T-helper 22 cell (primary cell): ENCODE measurements at regions not wholly inside any gene's neighbourhood (a gene's known extent, or its start where the extent isn't known, plus 50 kb on each side); places are given as distances from the start of the nearest gene placed in this dataset.

Experiments used
- DNase-seq: peaks from one replicate; pipeline ENCODE4 v3.0.0-alpha.2; 2020; ENCODE audit warnings: low read depth

- no peak for DNase-seq
These were observed 1002.1 kb downstream of the UQCRFS1 start for GRCh38 chr19:28210886-28211285.

DNA sequence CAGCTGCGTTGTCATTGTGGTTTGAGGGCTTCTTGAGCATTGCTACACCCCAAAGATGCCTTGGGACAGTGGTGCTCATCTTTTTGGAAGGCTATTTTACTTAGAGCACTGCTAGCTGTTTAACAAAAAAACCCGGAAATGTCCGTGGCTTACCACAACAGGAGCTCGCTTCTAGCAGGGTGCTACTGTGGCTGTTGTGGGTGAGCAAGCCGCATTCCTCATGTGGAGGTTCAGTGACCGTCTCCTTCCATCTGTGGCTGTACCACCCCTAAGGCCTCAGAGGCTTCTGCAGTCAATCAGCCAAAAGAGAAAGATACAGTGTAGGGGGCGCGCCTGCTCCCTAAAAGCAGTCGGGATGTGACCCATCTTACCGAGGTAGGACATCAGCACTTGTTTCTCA, 1004.2 kb downstream of the UQCRFS1 start:
- DNase-seq: no peak

GRCh38 chr19:28207244-28207643, 1005.7 kb downstream of the UQCRFS1 start:
- DNase-seq: no peak

DNA sequence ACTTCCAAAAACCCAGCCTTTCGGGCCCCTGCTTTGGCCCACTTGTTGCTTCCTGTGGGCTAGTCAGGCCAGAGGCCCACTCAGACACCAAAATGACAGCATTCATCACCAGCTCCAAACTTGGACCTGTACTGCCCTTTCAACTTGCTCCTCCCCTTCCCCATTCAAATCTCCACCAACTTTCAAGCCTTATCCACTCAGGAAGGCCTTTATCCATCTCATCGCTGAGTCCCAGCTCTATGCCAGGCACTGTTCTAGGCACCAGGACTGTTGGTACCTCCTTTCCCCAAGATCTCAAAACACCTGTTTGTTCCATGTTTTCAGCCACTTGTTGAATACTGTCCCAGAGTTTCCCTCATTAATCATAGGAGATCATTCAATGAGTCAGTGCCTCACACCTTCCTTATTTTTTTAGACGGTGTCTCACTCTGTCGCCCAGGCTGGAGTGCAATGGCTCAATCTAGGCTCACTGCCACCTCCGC, 1011.4 kb downstream of the UQCRFS1 start:
- DNase-seq: no peak

DNA sequence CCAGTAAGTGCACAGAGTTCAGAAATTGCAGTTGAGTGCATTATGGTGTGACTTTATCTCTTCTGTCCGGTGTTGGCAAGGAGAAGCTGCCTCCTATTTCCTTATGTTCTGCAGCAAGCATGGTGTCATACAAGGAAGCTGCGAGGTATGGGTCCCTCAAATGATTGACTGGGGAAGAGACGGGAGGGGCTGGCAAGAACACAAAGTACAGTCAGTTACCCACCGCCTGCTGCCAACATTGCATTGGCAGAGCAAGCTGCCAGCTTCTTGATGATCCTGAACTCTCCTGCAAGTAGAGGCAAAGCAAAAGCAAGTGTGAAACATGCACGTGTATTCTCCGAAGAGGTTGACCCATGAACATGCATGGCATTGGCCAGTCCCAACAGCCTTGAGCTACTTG, 1013.6 kb downstream of the UQCRFS1 start:
- no peak for DNase-seq

DNA sequence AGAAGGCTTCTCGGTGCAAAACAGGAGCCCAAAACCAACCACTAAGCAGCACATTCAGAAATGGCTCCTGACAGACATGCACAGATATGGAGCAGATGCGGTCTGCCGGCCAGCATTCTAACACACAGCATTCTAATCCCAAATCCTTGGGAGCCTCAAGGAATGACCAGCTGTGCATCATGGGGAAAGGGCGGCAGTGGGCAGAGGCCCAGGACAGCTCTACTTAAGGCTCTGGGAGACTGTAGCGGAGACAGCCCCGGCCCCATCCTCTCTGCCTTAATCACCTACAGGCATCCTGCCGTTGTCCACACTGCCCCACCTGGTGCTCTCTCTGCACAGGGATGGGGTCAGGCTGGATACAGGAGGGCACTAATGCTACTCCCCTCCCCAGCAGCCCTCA, 1016.0 kb downstream of the UQCRFS1 start:
- DNase-seq: no peak

DNA sequence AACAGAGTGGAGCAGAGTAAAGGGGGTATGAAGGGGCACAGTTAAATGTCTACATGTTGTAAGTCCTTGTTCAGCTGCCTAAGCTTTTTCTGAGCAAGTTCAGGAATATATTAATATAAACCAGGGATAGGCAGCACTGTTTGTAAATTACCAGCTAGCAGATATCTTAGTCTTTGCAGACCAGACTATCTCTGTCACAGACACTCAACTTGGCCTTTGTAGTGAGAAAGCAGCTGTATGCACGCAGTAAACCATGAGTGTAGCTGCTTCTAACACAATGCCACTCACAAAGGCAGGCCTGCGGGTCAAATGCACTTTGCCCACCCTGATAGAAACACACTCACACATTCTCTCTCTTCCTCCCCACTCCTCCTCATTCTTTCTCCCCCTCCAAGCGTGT, 1016.9 kb downstream of the UQCRFS1 start:
- DNase-seq: no peak

GRCh38 chr19:28185646-28186045, 1027.3 kb downstream of the UQCRFS1 start:
- no peak for DNase-seq

DNA sequence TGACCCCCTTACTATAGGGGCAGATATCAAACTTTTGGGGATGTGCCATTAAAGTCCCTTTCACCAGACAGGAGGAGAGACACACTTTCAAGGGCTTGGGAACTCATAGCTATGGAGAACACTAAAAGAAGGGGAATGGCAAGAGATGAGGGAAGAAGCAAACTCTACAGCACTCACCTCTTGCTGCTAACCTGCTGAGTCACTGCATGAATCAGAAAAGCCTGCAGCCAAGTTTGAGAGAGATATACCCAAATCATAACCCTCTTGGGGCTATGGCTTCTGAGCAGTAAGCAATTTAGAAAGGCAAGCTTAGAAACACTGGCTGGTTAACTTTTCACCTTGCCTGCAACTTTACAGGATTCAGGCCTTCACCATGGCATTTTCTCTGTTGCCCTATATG, 1028.0 kb downstream of the UQCRFS1 start:
- DNase-seq: no peak

GRCh38 chr19:28176193-28176592, 1036.8 kb downstream of the UQCRFS1 start:
- DNase-seq: no peak

DNA sequence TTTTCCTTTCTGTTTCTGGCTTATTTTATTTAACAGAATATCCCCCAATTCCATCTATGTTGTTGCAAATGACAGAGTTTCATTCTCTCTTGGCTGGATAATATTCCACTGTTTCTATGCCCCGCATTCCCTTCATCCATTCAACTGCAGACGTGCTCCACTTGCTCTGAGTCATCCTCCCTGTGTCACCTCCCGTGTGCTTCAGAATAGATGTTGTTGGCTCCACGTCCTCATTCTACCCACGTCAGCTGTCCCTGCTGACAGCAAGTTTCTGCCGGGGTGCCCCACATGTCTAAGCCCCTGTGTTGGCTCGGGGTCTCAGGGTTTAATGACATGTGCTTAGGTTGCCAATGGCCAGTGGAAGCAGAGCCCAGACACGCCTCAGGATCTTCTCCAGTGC, 1041.0 kb downstream of the UQCRFS1 start:
- no peak for DNase-seq

GRCh38 chr19:28170066-28170465, 1042.9 kb downstream of the UQCRFS1 start:
- no peak for DNase-seq

GRCh38 chr19:28169168-28169887, 1043.6 kb downstream of the UQCRFS1 start:
- no peak for DNase-seq

GRCh38 chr19:28168557-28168956, 1044.4 kb downstream of the UQCRFS1 start:
- no peak for DNase-seq

- no peak for DNase-seq
These were observed 1046.9 kb downstream of the UQCRFS1 start for GRCh38 chr19:28166025-28166424.

DNA sequence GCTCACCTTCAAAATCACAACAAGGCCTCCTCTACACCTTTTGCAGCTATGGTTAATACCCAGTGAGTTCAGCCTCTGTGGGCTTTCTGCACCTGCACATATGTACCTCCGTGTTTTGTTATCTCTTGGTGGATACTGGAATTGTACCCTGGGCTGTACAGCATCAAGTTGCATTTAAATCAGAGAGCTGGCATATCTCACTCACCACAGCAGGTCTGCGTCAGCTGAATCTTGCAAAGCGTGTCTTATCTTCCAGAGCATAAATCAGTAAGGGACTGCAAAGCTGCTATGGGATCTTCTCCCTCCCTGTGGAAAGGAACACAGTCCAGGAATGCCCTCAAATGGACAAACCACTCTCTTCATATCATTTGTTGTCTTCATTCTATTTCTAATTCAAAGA, 1048.7 kb downstream of the UQCRFS1 start:
- DNase-seq: no peak

- DNase-seq: no peak
These were observed 1053.9 kb downstream of the UQCRFS1 start for GRCh38 chr19:28159065-28159464.

DNA sequence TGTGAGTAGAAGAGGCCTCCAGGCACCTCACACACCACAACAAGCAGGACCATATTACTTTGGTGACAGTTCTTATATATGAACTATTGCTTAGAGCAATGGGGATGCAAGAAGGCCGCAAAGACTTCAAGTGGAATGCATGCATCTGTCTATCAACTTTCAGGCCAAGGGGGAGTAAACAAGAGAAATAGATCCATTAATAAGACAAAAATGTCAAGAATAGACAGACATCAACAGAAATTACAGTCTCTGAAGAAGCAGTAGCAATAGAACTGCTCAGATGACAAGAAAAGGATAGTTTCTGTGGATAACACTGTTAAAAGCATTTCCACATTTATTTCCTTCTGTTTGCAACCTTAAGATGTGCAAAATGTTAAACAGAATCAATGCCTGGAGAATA, 1057.7 kb downstream of the UQCRFS1 start:
- no peak for DNase-seq

- no peak for DNase-seq
These were observed 1058.9 kb downstream of the UQCRFS1 start for GRCh38 chr19:28154077-28154476.

GRCh38 chr19:28153123-28153522, 1059.8 kb downstream of the UQCRFS1 start:
- no peak for DNase-seq

DNA sequence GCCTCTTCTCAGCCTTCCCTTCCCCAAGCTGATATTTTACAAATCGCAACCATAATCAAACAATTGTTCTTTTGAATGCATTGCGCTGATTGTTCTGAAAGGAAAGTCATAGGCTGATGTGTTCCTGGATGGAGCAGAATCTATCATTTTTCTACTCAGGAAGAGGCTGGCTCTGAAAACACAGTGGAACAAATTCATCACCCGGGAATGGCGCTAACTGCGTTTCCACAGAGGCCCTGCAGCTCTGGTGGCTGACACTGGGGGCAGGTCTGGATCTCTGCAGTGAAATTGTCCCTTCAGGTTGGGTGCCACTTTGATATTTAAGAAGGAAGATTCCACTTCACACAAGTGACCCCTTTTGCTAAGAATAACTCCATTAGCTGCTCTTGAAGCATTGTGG, 1060.8 kb downstream of the UQCRFS1 start:
- DNase-seq: no peak

DNA sequence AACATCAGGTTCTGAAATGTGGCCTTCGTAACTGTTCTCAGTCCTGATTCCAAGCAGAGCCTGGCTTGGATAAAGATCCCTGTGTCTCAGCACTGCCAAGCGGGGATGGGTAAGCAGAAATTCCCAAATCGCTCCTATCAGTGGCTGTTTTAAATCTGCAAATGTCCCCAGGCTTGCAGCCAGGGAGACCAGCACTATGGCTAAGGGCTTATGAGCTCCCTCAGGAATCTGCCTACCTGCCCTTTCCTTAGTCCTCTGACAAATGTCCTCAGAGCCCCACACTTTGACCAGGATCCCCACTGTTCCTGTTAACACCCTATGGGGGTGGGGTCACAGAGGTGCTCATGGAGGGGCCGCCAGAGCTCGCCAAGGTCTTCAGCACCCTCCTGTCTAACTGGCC, 1062.8 kb downstream of the UQCRFS1 start:
- no peak for DNase-seq

GRCh38 chr19:28148554-28148953, 1064.4 kb downstream of the UQCRFS1 start:
- DNase-seq: no peak

GRCh38 chr19:28142258-28142657, 1070.7 kb downstream of the UQCRFS1 start:
- no peak for DNase-seq
